ENCODE measurements at regions not wholly inside any gene's neighbourhood (a gene's known extent, or its start where the extent isn't known, plus 50 kb on each side); places are given as distances from the start of the nearest gene placed in this dataset.

GRCh38 chr20:12317433-12317832, 399.7 kb downstream of the BTBD3 start:
- TF ChIP-seq CTCF (IDR thresholded peaks at IDR 0.05) (no peak), POLR2A (IDR thresholded peaks at IDR 0.05) (no peak)

All from body of pancreas (tissue), 4 donors.